Transverse colon (tissue), 4 donors: ENCODE measurements at regions not wholly inside any gene's neighbourhood (a gene's known extent, or its start where the extent isn't known, plus 50 kb on each side); places are given as distances from the start of the nearest gene placed in this dataset.

Experiments used
- DNase-seq: peaks from one replicate; pipeline ENCODE4 v3.0.0-alpha.2; 2019
- H3K27ac ChIP-seq, 4 donors: fragments of 200-600 bp; sonication (generic); 2 replicates each; pipeline ENCODE4 v1.5.1; 2016 to 2018; ENCODE audit warnings: inconsistent platforms in 4 of 4
- H3K27me3 ChIP-seq: fragments of 200-600 bp; sonication (generic); 2 replicates; pipeline ENCODE4 v1.5.1; 2017; ENCODE audit warnings: inconsistent platforms
- H3K36me3 ChIP-seq, 4 donors: fragments of 200-600 bp; sonication (generic); 2 replicates each; pipeline ENCODE4 v1.5.1; 2017 to 2019; ENCODE audit warnings: inconsistent platforms in 4 of 4
- H3K4me1 ChIP-seq, 4 donors: fragments of 200-600 bp; sonication (generic); 2 replicates each; pipeline ENCODE4 v1.5.1; 2017 to 2020; ENCODE audit warnings: inconsistent platforms in 4 of 4
- H3K4me3 ChIP-seq, 4 donors: fragments of 200-600 bp; sonication (generic); 1 replicate in 1 of 4; 2 replicates in 3 of 4; pipeline versions ENCODE4 v1.5.1 to v1.6.1; 2017 to 2019; ENCODE audit warnings: inconsistent platforms in 4 of 4
- H3K9me3 ChIP-seq, 2 donors: fragments of 200-600 bp; sonication (generic); 2 replicates each; pipeline ENCODE4 v1.5.1; 2017 to 2019; ENCODE audit warnings: inconsistent platforms in 2 of 2
- EP300 ChIP-seq: sonication (generic); formaldehyde crosslinking; IDR thresholded peaks from one replicate; pipeline ENCODE4 v1.6.1; 2017; ENCODE audit warnings: antibody characterized with exemption, low read depth
- POLR2A ChIP-seq: fragments of 450-650 bp; IDR thresholded peaks from one replicate; pipeline ENCODE4 v1.6.1; 2016; ENCODE audit warnings: antibody characterized with exemption, mild to moderate bottlenecking, moderate library complexity
- POLR2AphosphoS5 ChIP-seq, 3 donors: sonication (generic); formaldehyde crosslinking; IDR thresholded peaks; one replicate each; pipeline ENCODE4 v1.6.1; 2016; ENCODE audit warnings: antibody characterized with exemption in 3 of 3
- WGBS, 2 donors: methylation state at CpG; one replicate each; pipeline ENCODE4 v1.1.5; 2018; ENCODE audit warnings: low coverage in 1 of 2; 5-methylcytosine and 5-hydroxymethylcytosine counted together
- in situ Hi-C, 4 donors: fragments of 200-750 bp; cut with MboI; loops; one replicate each; pipeline versions ENCODE4 v1.15.0 to v1.15.1; 2017; ENCODE audit warnings: low sequenced_read_pairs in 3 of 4, low pct_ligation_motif_present in 1 of 4, low pct_unique_long_range_greater_than_20kb in 1 of 4
- intact Hi-C: fragments of 100-400 bp; cut with DNase I; formaldehyde crosslinking; loops from one replicate; pipeline ENCODE4 v1.15.1; 2023; ENCODE audit warnings: low total_unique reads
- TF ChIP-seq, protein P1 (sequence below), 5 experiments: fragments of 200-600 bp in 3 of 5; fragments of 450-650 bp in 2 of 5; sonication (generic) in 3 of 5; IDR thresholded peaks; 1 replicate in 2 of 5; 2 replicates in 3 of 5; pipeline ENCODE4 v1.5.1; 2016 to 2017; ENCODE audit warnings: antibody characterized with exemption in 5 of 5, inconsistent platforms in 3 of 5, mild to moderate bottlenecking in 2 of 5, moderate library complexity in 1 of 5

GRCh38 chr11:21687643-21688042, 505.2 kb upstream of the ANO5 start:
- no peaks in the 10 kb centered on the region for H3K27me3 ChIP-seq
- TF ChIP-seq, protein P1, sequence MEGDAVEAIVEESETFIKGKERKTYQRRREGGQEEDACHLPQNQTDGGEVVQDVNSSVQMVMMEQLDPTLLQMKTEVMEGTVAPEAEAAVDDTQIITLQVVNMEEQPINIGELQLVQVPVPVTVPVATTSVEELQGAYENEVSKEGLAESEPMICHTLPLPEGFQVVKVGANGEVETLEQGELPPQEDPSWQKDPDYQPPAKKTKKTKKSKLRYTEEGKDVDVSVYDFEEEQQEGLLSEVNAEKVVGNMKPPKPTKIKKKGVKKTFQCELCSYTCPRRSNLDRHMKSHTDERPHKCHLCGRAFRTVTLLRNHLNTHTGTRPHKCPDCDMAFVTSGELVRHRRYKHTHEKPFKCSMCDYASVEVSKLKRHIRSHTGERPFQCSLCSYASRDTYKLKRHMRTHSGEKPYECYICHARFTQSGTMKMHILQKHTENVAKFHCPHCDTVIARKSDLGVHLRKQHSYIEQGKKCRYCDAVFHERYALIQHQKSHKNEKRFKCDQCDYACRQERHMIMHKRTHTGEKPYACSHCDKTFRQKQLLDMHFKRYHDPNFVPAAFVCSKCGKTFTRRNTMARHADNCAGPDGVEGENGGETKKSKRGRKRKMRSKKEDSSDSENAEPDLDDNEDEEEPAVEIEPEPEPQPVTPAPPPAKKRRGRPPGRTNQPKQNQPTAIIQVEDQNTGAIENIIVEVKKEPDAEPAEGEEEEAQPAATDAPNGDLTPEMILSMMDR (IDR thresholded peaks at IDR 0.05), result no peak
- no peak for TF ChIP-seq POLR2A
- TF ChIP-seq POLR2AphosphoS5 (IDR thresholded peaks at IDR 0.05), result no peak
- TF ChIP-seq EP300, result no peak
- intact Hi-C loops, result no loop called here

DNA sequence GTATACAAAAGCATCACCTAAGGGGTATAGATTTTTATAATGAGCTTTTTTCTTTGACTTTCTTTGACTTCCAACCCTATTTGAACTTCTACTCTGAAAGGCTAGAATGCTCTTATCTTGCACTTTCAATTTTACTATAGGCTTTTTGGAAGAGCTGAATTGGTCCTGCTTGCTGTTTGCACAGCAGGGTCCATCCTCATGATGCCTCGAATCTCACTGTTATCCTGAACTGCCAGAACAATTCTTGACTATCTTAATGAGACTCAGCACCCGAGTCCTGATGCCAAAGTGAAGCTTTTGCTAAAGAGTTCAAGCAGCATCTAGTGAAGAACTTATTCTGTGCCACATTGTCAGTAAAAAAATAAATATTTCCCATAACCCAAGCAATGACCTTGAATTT, 488.3 kb upstream of the ANO5 start:
- DNase-seq, result no peak
- Histone ChIP-seq H3K4me3 (no peak overlapping the region), H3K4me1 (no peaks in the 10 kb centered on the region), H3K27me3 (no peaks in the 10 kb centered on the region), H3K9me3 (no peaks in the 10 kb centered on the region), H3K36me3 (no peaks in the 10 kb centered on the region), H3K27ac (no peak overlapping the region)
- 6 to 52% methylated on average over 2 of the region's 2 CpGs for WGBS, 2 donors
- in situ Hi-C loops, result no loop called here
- no peak for TF ChIP-seq EP300
- TF ChIP-seq POLR2A, result no peak
- intact Hi-C loops, result no loop called here

More at GRCh38 chr11:21687643-21688042, 505.2 kb upstream of the ANO5 start:
- Histone ChIP-seq H3K4me3 (no peak overlapping the region), H3K27ac (no peak overlapping the region), H3K9me3 (no peaks in the 10 kb centered on the region), H3K4me1 (no peaks in the 10 kb centered on the region), H3K36me3 (no peaks in the 10 kb centered on the region)
- DNase-seq, result no peak
- 52 to 57% methylated on average over 1 of the region's 1 CpG for WGBS, 2 donors
- in situ Hi-C loops, result no loop called here

- in situ Hi-C loops, result no loop called here
These were observed 485.7 kb upstream of the ANO5 start for GRCh38 chr11:21707116-21707739.

DNA sequence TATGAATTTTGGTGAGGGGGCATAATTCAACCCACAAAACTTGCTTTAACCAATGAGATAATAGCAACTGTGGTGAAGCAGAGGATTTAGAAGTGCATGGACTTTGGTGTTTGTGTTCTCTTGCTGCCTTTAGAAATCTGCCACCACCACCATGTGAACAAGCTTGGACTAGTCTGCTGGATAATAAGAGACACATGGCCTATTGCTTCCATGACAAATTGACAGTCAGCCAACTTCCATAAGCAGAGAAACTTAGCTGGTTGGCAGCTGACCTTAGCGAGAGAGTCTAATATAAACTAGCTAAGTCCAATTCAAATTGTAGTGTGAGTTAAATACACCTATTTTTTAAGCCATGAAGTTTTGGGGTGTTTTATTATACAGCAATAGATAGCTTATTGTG, 482.1 kb upstream of the ANO5 start:
- intact Hi-C loops, result no loop called here
- TF ChIP-seq, protein P1 (IDR thresholded peaks at IDR 0.05), result no peak
- TF ChIP-seq EP300 (no peak), POLR2A (no peak), POLR2AphosphoS5 (IDR thresholded peaks at IDR 0.05) (no peak)
- WGBS, 2 donors, result 63 to 78% methylated on average over 1 of the region's 1 CpG
- Histone ChIP-seq H3K27me3 (no peaks in the 10 kb centered on the region), H3K9me3 (no peaks in the 10 kb centered on the region), H3K4me3 (no peak overlapping the region), H3K4me1 (no peaks in the 10 kb centered on the region), H3K36me3 (no peaks in the 10 kb centered on the region), H3K27ac (no peak overlapping the region)
- in situ Hi-C loops, result no loop called here
- DNase-seq, result no peak

More at GRCh38 chr11:21707116-21707739, 485.7 kb upstream of the ANO5 start:
- intact Hi-C loops, result no loop called here
- 17 to 37% methylated on average over 2 of the region's 2 CpGs for WGBS, 2 donors
- H3K27me3 ChIP-seq, result no peaks in the 10 kb centered on the region
- no peaks in the 10 kb centered on the region for H3K9me3 ChIP-seq
- H3K36me3 ChIP-seq, result no peaks in the 10 kb centered on the region
- TF ChIP-seq, protein P1 (IDR thresholded peaks at IDR 0.05), result no peak
- TF ChIP-seq POLR2A, result no peak
- H3K4me1 ChIP-seq, result no peaks in the 10 kb centered on the region
- DNase-seq, result no peak
- no peak overlapping the region for H3K27ac ChIP-seq
- H3K4me3 ChIP-seq, result no peak overlapping the region

GRCh38 chr11:21711341-21711740, 481.5 kb upstream of the ANO5 start:
- Histone ChIP-seq H3K36me3 (no peaks in the 10 kb centered on the region), H3K27me3 (no peaks in the 10 kb centered on the region), H3K4me1 (no peaks in the 10 kb centered on the region), H3K27ac (no peak overlapping the region), H3K4me3 (no peak overlapping the region), H3K9me3 (no peaks in the 10 kb centered on the region)
- in situ Hi-C loops, result no loop called here
- intact Hi-C loops, result no loop called here
- no peak for DNase-seq
- TF ChIP-seq POLR2AphosphoS5 (IDR thresholded peaks at IDR 0.05) (no peak), EP300 (no peak), POLR2A (no peak)
- TF ChIP-seq, protein P1 (IDR thresholded peaks at IDR 0.05), result no peak
- WGBS, 2 donors, result 79 to 82% methylated on average over 2 of the region's 2 CpGs
